PC-3 (cell line): ENCODE measurements at regions not wholly inside any gene's neighbourhood (a gene's known extent, or its start where the extent isn't known, plus 50 kb on each side); places are given as distances from the start of the nearest gene placed in this dataset.

ENCODE experiments used
- ATAC-seq: fragments of 200-7000 bp; cut with Tn5 transposase; 2 replicates; pipeline ENCODE4 v1.9.1; 2020; ENCODE audit warnings: mild to moderate bottlenecking, moderate library complexity
- BruUV-seq: library from RNA; stranded (reverse); fragments of 400-500 nt; replicated peaks from 2 replicates; lab custom pipeline; 2021; lab: Mats Ljungman, UMichigan
- CTCF ChIA-PET: fragments of 300-600 bp; sonication (Branson Sonifier 250); formaldehyde crosslinking; loops from one replicate; lab custom pipeline; 2022; ENCODE audit warnings: antibody characterized with exemption; lab: Charles Lee
- POLR2A ChIA-PET: fragments of 300-600 bp; sonication (Branson Sonifier 250); formaldehyde crosslinking; loops from one replicate; lab custom pipeline; 2022; ENCODE audit warnings: antibody characterized with exemption; ENCODE audit not compliant: unreplicated experiment; lab: Charles Lee
- DNase-seq: peaks from one replicate; pipeline ENCODE4 v3.0.0-alpha.2; 2015
- H2AFZ ChIP-seq: fragments of 300-600 bp; sonication (generic); 2 replicates; pipeline ENCODE4 v1.6.0; 2016; ENCODE audit warnings: antibody characterized with exemption, low read length
- H3F3A ChIP-seq: fragments of 300-600 bp; sonication (generic); one replicate; pipeline ENCODE4 v1.6.0; 2017; ENCODE audit warnings: antibody characterized with exemption, low read length, control low read depth, mild to moderate bottlenecking; ENCODE audit not compliant: unreplicated experiment
- H3K27ac ChIP-seq: fragments of 300-600 bp; sonication (generic); 2 replicates; pipeline ENCODE4 v1.5.1; 2016; ENCODE audit warnings: mild to moderate bottlenecking, low read length
- H3K27me3 ChIP-seq: fragments of 300-600 bp; sonication (generic); 2 replicates; pipeline ENCODE4 v1.6.1; 2016; ENCODE audit warnings: low read length, mixed read lengths
- H3K36me3 ChIP-seq: fragments of 300-600 bp; sonication (generic); 2 replicates; pipeline ENCODE4 v1.6.1; 2016; ENCODE audit warnings: low read depth, mixed run types, low read length, mixed read lengths
- H3K4me1 ChIP-seq: fragments of 300-600 bp; sonication (generic); 2 replicates; pipeline ENCODE4 v1.5.1; 2016; ENCODE audit warnings: low read length; ENCODE audit not compliant: insufficient read depth
- H3K4me2 ChIP-seq: fragments of 300-600 bp; sonication (generic); 2 replicates; pipeline ENCODE4 v1.6.0; 2016; ENCODE audit warnings: low read length
- H3K4me3 ChIP-seq: fragments of 300-600 bp; sonication (generic); 2 replicates; pipeline ENCODE4 v1.5.1; 2016; ENCODE audit warnings: mild to moderate bottlenecking, low read length, mixed read lengths
- H3K79me2 ChIP-seq: fragments of 300-600 bp; sonication (generic); 2 replicates; pipeline ENCODE4 v1.6.1; 2017; ENCODE audit warnings: low read length, mixed read lengths
- H3K9ac ChIP-seq: fragments of 300-600 bp; sonication (generic); 2 replicates; pipeline ENCODE4 v1.6.0; 2016; ENCODE audit warnings: mild to moderate bottlenecking, low read length
- H3K9me2 ChIP-seq: fragments of 300-600 bp; sonication (generic); replicated peaks from 2 replicates; pipeline ENCODE4 v1.6.1; 2016; ENCODE audit warnings: mixed run types, low read length, mixed read lengths
- H3K9me3 ChIP-seq: fragments of 300-600 bp; sonication (generic); 2 replicates; pipeline ENCODE4 v1.6.1; 2016; ENCODE audit warnings: low read length, mixed read lengths
- H4K20me1 ChIP-seq: fragments of 300-600 bp; sonication (generic); 2 replicates; pipeline ENCODE4 v1.6.1; 2016; ENCODE audit warnings: low read length, mixed read lengths
- EZH2 ChIP-seq: fragments of 300-600 bp; sonication (generic); IDR thresholded peaks from one replicate; pipeline ENCODE4 v1.6.1; 2017; ENCODE audit warnings: antibody characterized with exemption, mild to moderate bottlenecking, low read length; ENCODE audit not compliant: unreplicated experiment
- EZH2phosphoT487 ChIP-seq: fragments of 300-600 bp; sonication (generic); IDR thresholded peaks from 2 replicates; pipeline ENCODE4 v1.6.1; 2018; ENCODE audit warnings: mild to moderate bottlenecking, antibody characterized with exemption, low read length, borderline replicate concordance
- intact Hi-C: fragments of 100-400 bp; cut with micrococcal nuclease; formaldehyde crosslinking; loops from 2 replicates; pipeline ENCODE4 v1.9.0; 2023
- TF ChIP-seq, protein P1 (sequence below): fragments of 300-600 bp; sonication (generic); conservative IDR thresholded peaks from 2 replicates; pipeline ENCODE4 v1.5.1; 2017; ENCODE audit warnings: antibody characterized with exemption, low read depth, mild to moderate bottlenecking, low read length

GRCh38 chr3:135756106-135756668, 209.3 kb upstream of the PPP2R3A start:
- Histone ChIP-seq H3K9ac (no peak overlapping the region), H3F3A (no peaks in the 10 kb centered on the region), H3K79me2 (no peaks in the 10 kb centered on the region), H3K36me3 (no peaks in the 10 kb centered on the region), H3K4me2 (no peak overlapping the region), H3K27ac (no peak overlapping the region), H3K9me2 (no peaks in the 10 kb centered on the region), H2AFZ (no peak overlapping the region), H3K27me3 (no peaks in the 10 kb centered on the region), H3K4me1 (no peaks in the 10 kb centered on the region), H4K20me1 (no peaks in the 10 kb centered on the region), H3K9me3 (no peaks in the 10 kb centered on the region), H3K4me3 (no peak overlapping the region)
- BruUV-seq = no TSS peak
- no peak for ATAC-seq
- no peak for DNase-seq
- POLR2A ChIA-PET = no interaction called here
- intact Hi-C loops = no loop called here
- no peak for TF ChIP-seq EZH2
- TF ChIP-seq EZH2phosphoT487 = no peak
- TF ChIP-seq, protein P1, sequence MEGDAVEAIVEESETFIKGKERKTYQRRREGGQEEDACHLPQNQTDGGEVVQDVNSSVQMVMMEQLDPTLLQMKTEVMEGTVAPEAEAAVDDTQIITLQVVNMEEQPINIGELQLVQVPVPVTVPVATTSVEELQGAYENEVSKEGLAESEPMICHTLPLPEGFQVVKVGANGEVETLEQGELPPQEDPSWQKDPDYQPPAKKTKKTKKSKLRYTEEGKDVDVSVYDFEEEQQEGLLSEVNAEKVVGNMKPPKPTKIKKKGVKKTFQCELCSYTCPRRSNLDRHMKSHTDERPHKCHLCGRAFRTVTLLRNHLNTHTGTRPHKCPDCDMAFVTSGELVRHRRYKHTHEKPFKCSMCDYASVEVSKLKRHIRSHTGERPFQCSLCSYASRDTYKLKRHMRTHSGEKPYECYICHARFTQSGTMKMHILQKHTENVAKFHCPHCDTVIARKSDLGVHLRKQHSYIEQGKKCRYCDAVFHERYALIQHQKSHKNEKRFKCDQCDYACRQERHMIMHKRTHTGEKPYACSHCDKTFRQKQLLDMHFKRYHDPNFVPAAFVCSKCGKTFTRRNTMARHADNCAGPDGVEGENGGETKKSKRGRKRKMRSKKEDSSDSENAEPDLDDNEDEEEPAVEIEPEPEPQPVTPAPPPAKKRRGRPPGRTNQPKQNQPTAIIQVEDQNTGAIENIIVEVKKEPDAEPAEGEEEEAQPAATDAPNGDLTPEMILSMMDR = no peak
- CTCF ChIA-PET = no interaction called here

GRCh38 chr3:135757421-135757820, 208.1 kb upstream of the PPP2R3A start:
- no peak for DNase-seq
- Histone ChIP-seq H3K9me2 (no peaks in the 10 kb centered on the region), H3K4me2 (no peak overlapping the region), H3K79me2 (no peaks in the 10 kb centered on the region), H3K27ac (no peak overlapping the region), H3K4me3 (no peak overlapping the region), H3F3A (no peaks in the 10 kb centered on the region), H2AFZ (no peak overlapping the region), H3K36me3 (no peaks in the 10 kb centered on the region), H3K9ac (no peak overlapping the region), H3K27me3 (no peaks in the 10 kb centered on the region), H3K4me1 (no peaks in the 10 kb centered on the region), H3K9me3 (no peaks in the 10 kb centered on the region), H4K20me1 (no peaks in the 10 kb centered on the region)
- ChIA-PET CTCF (no interaction called here), POLR2A (no interaction called here)
- no TSS peak for BruUV-seq
- TF ChIP-seq EZH2phosphoT487 (no peak), EZH2 (no peak)
- TF ChIP-seq, protein P1 = no peak
- intact Hi-C loops = no loop called here
- ATAC-seq = no peak

GRCh38 chr3:135758961-135759360, 206.6 kb upstream of the PPP2R3A start:
- no peak overlapping the region for H2AFZ ChIP-seq
- H3K9ac ChIP-seq = no peak overlapping the region
- no peaks in the 10 kb centered on the region for H4K20me1 ChIP-seq
- no peaks in the 10 kb centered on the region for H3K4me1 ChIP-seq
- TF ChIP-seq EZH2phosphoT487 (no peak), EZH2 (no peak)
- TF ChIP-seq, protein P1 = no peak
- BruUV-seq = no TSS peak
- POLR2A ChIA-PET = no interaction called here
- H3K4me2 ChIP-seq = no peak overlapping the region
- H3F3A ChIP-seq = no peaks in the 10 kb centered on the region
- no peaks in the 10 kb centered on the region for H3K27me3 ChIP-seq
- H3K9me2 ChIP-seq = no peaks in the 10 kb centered on the region
- intact Hi-C loops = no loop called here
- no peaks in the 10 kb centered on the region for H3K9me3 ChIP-seq
- no peaks in the 10 kb centered on the region for H3K79me2 ChIP-seq
- DNase-seq (no peak), ATAC-seq (no peak)
- CTCF ChIA-PET = no interaction called here
- H3K36me3 ChIP-seq = no peaks in the 10 kb centered on the region
- no peak overlapping the region for H3K4me3 ChIP-seq
- no peak overlapping the region for H3K27ac ChIP-seq
